Lower leg skin (tissue), 4 donors: ENCODE measurements at regions not wholly inside any gene's neighbourhood (a gene's known extent, or its start where the extent isn't known, plus 50 kb on each side); places are given as distances from the start of the nearest gene placed in this dataset.

Source experiments
- DNase-seq, 2 donors: peaks; one replicate each; pipeline ENCODE4 v3.0.0-alpha.2; 2019; ENCODE audit warnings: low spot score in 2 of 2
- H3K4me3 ChIP-seq: fragments of 200-600 bp; sonication (generic); 2 replicates; pipeline ENCODE4 v1.5.1; 2017; ENCODE audit warnings: mild to moderate bottlenecking, low read depth; ENCODE audit not compliant: poor library complexity, severe bottlenecking
- POLR2A ChIP-seq, 2 donors: fragments of 450-650 bp; IDR thresholded peaks; one replicate each; pipeline ENCODE4 v1.6.1; 2016 to 2017; ENCODE audit warnings: antibody characterized with exemption in 2 of 2, mild to moderate bottlenecking in 1 of 2, moderate library complexity in 1 of 2
- WGBS, 2 donors: methylation state at CpG; one replicate each; pipeline ENCODE4 v1.1.5; 2018; 5-methylcytosine and 5-hydroxymethylcytosine counted together
- intact Hi-C: fragments of 100-400 bp; cut with DNase I; formaldehyde crosslinking; loops from one replicate; pipeline ENCODE4 v1.15.0; 2023; ENCODE audit warnings: low total_unique reads
- TF ChIP-seq, protein P1 (sequence below), 3 donors: fragments of 450-650 bp; IDR thresholded peaks; one replicate each; pipeline ENCODE4 v1.5.1; 2016; ENCODE audit warnings: antibody characterized with exemption in 3 of 3, mild to moderate bottlenecking in 3 of 3, moderate library complexity in 2 of 3

DNA sequence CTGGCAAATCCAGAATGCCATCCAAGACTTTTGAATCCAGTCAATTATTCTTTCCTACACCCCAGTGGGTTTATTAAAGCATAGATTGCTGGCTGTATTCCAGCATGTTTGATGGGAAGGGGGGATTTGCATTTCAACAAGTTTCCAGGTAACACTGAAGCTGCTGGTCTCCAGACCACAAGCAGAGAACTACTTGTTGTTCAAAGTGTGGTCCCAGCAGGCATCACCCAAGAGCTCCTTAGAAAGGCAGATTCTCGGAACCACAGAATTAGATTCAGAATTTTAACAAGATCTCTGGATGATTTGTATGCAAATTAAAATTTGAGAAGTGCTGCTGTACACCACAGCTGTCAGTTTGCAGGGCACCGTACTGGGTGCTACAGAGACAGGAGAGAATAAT is 216.3 kb upstream of the FAM78B start:
- no peak overlapping the region for H3K4me3 ChIP-seq
- TF ChIP-seq, protein P1, sequence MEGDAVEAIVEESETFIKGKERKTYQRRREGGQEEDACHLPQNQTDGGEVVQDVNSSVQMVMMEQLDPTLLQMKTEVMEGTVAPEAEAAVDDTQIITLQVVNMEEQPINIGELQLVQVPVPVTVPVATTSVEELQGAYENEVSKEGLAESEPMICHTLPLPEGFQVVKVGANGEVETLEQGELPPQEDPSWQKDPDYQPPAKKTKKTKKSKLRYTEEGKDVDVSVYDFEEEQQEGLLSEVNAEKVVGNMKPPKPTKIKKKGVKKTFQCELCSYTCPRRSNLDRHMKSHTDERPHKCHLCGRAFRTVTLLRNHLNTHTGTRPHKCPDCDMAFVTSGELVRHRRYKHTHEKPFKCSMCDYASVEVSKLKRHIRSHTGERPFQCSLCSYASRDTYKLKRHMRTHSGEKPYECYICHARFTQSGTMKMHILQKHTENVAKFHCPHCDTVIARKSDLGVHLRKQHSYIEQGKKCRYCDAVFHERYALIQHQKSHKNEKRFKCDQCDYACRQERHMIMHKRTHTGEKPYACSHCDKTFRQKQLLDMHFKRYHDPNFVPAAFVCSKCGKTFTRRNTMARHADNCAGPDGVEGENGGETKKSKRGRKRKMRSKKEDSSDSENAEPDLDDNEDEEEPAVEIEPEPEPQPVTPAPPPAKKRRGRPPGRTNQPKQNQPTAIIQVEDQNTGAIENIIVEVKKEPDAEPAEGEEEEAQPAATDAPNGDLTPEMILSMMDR (IDR thresholded peaks at IDR 0.05) = no peak
- TF ChIP-seq POLR2A (IDR thresholded peaks at IDR 0.05) = no peak
- WGBS, 2 donors = 53 to 54% methylated on average over 2 of the region's 2 CpGs
- intact Hi-C loops = no loop called here
- no peak for DNase-seq

DNA sequence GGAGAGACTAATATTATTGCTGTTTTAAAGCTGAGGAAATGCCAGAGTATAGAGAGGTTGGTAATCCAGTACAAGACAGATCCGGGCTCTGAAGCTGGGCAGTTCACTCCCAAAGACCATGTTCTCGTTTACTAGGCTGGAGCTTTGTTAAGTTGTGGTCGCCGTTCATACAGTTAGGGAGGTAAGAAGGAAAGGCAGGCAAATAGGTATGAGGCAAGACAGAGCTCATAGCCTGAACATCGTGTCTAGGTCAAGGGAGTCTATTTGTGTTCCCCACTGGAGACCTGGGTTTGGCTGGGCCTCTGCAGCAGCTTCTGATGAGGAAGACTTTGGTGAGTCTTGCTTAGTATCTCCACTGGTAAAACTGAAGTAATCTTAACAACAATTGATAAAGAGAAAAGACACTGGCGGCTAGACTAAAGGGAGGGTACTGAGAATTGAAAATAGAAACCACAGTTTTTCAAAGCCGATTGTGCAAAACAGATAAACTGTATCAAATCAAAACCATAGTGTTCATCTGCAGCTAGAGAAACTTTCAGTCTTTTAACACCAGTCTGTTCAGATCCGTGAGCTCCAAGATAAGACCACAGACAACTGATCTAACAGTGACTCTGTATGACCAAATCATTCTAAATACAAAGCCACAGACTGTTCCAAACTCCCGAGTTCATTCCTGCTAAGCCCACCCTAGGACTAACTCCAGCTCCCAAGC is 217.0 kb upstream of the FAM78B start:
- DNase-seq = no peak
- TF ChIP-seq POLR2A (IDR thresholded peaks at IDR 0.05) = no peak
- TF ChIP-seq, protein P1 (IDR thresholded peaks at IDR 0.05) = no peak
- no peak overlapping the region for H3K4me3 ChIP-seq
- intact Hi-C loops = no loop called here
- 67 to 73% methylated on average over 9 of the region's 9 CpGs for WGBS, 2 donors

DNA sequence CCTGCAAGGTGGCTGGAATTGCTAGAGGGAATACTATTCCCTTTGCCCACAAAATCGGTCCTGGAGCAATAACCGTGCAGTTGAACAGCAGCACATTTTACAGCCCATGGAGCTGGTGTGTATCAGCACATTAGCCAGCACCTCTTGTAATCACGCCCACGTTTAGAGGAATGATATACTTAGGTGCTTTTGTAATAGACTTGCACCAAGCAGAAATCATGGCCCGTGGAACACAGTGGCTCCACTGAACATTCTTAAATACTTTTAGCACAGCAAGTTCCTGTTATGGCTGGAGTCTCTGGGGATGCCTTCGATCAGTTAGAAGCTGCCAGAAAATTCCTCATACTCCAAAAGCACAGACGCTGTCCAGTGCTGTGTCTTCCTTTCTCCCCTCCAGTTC is 218.1 kb upstream of the FAM78B start:
- no peak for TF ChIP-seq POLR2A (IDR thresholded peaks at IDR 0.05)
- TF ChIP-seq, protein P1 (IDR thresholded peaks at IDR 0.05) = no peak
- no peak for DNase-seq
- 56 to 68% methylated on average over 7 of the region's 7 CpGs for WGBS, 2 donors
- no peak overlapping the region for H3K4me3 ChIP-seq
- intact Hi-C loops = no loop called here

DNA sequence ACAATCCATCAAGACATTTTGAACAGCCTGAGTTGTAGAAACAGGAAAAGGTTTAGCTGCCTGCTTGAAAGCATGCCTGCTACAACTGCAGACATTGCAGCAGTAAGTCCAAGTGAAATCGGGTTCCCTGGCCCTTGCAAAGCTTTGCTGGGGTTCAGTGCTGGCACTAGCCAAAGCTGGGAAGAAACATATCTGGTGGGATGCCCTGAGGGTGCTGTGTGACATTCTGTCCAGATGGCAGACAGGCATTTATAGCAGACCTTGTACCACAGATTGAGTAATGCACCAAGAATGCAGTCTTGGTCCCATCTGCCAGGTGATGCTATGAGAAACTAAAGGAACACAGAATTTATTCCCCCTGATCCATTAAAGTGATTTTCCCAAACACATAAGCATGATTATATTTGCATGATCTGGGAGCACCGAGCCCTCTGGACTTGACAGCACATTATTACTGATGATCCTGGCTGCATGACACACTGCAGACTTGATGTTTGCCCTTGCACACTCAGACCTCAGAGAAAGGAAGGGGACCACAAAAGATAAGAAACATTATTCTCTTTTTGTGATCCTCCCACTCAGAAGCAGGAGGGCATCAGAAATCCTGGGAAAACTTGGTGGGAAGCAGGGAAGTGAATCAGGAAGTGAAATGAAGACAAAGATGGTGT is 223.7 kb upstream of the FAM78B start:
- no peak overlapping the region for H3K4me3 ChIP-seq
- WGBS, 2 donors = 47 to 59% methylated on average over 2 of the region's 2 CpGs
- intact Hi-C loops = no loop called here
- no peak for DNase-seq
- no peak for TF ChIP-seq POLR2A (IDR thresholded peaks at IDR 0.05)
- TF ChIP-seq, protein P1 (IDR thresholded peaks at IDR 0.05) = no peak

DNA sequence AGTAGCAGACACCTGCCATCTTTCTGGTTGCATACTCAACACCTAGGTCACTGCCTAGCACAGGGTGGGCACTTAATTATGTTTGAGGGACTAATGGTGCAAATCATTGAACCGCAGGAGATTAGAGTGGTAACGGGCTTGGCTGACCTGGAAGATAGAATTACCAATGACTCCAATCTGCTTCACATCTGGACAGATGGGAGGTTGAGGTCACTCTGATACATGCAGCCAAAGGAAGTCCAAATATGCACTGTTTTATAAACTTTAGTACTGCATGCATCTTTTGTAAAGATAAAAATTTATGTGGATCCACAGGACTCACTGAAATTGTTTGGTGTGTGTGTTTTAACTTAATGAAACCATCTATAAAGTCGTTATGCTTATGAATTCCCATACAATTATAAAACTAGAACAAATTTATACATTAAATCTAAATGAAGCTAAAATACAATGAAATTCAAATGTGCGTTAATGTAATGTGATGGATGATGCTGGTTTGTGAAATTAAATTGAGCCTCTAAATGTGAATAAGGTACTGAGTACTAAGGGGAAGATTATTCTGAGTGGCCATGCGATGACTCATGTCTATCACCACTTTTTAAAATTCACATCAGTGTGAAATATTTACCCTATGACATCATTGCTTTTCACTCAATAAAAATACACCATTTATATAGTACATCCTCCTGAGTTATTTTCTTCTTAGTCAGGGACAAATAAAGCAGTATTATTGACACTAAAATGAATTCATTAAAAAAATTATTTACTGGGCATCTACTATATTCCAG is 224.7 kb upstream of the FAM78B start:
- intact Hi-C loops = no loop called here
- no peak overlapping the region for H3K4me3 ChIP-seq
- DNase-seq = no peak
- no peak for TF ChIP-seq POLR2A (IDR thresholded peaks at IDR 0.05)
- TF ChIP-seq, protein P1 (IDR thresholded peaks at IDR 0.05) = no peak
- WGBS, 2 donors = 77 to 83% methylated on average over 5 of the region's 5 CpGs
